Natural killer cell treated with Interleukin-12 subunit alpha and Interleukin-12 subunit beta and Interleukin-15 and Interleukin-18, amount 100 ng/mL, for 72 hours (primary cell): ENCODE measurements at regions not wholly inside any gene's neighbourhood (a gene's known extent, or its start where the extent isn't known, plus 50 kb on each side); places are given as distances from the start of the nearest gene placed in this dataset.

Experiments
- ATAC-seq, 2 donors: fragments of 150-1000 bp; cut with Tn5 transposase in 1 of 2; sonication (Bioruptor Pico), chemical (Tn5 transposase) in 1 of 2; 2 replicates each; pipeline ENCODE4 v1.10.0; 2021
- DNase-seq: peaks from one replicate; pipeline ENCODE4 v3.0.0; 2022; ENCODE audit warnings: low spot score
- H3K27ac Mint-ChIP-seq, 2 donors: 1 replicate in 1 of 2; 2 replicates in 1 of 2; pipeline ENCODE4 v1.8.0; 2022; ENCODE audit warnings: mixed read lengths in 2 of 2, mild to moderate bottlenecking in 1 of 2, moderate library complexity in 1 of 2
- H3K27me3 Mint-ChIP-seq, 2 donors: 1 replicate in 1 of 2; 2 replicates in 1 of 2; pipeline ENCODE4 v1.8.0; 2022; ENCODE audit warnings: mixed read lengths in 2 of 2
- H3K36me3 Mint-ChIP-seq: one replicate; pipeline ENCODE4 v1.8.0; 2022; ENCODE audit warnings: mixed read lengths
- H3K4me1 Mint-ChIP-seq, 2 donors: 1 replicate in 1 of 2; 2 replicates in 1 of 2; pipeline ENCODE4 v1.8.0; 2022; ENCODE audit warnings: low read depth in 2 of 2, mixed read lengths in 2 of 2, mild to moderate bottlenecking in 1 of 2
- H3K4me3 Mint-ChIP-seq: one replicate; pipeline ENCODE4 v1.8.0; 2022; ENCODE audit warnings: mixed read lengths
- H3K9me3 Mint-ChIP-seq: 2 replicates; pipeline ENCODE4 v1.8.0; 2022; ENCODE audit warnings: mixed read lengths

DNA sequence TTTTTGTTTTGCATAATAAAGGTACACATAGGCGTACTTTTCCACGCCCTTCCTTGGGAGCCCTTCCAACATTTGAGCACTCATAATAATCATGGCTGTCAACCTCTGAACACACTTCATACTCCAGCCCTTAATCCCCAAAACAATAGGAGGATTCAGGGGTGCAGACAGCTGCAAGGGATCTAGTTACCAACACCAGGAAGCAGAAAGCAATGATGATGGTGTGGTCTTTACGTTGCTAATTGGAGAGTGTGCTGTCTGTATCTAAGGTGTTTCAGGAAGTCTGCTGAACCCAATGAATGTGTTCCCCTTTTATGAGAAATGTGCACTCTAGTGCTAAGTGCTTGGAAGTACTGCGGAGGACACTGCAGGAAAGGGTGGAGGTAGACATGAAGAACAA is 60.3 kb upstream of the PDZRN3 start:
- H3K4me3 Mint-ChIP-seq = no peak overlapping the region
- no peaks in the 10 kb centered on the region for H3K27me3 Mint-ChIP-seq
- no peaks in the 10 kb centered on the region for H3K36me3 Mint-ChIP-seq
- H3K27ac Mint-ChIP-seq = no peak overlapping the region
- no peaks in the 10 kb centered on the region for H3K4me1 Mint-ChIP-seq
- ATAC-seq (no peak), DNase-seq (no peak)
- peaks cover 14% of the 10 kb centered on the region for H3K9me3 Mint-ChIP-seq

DNA sequence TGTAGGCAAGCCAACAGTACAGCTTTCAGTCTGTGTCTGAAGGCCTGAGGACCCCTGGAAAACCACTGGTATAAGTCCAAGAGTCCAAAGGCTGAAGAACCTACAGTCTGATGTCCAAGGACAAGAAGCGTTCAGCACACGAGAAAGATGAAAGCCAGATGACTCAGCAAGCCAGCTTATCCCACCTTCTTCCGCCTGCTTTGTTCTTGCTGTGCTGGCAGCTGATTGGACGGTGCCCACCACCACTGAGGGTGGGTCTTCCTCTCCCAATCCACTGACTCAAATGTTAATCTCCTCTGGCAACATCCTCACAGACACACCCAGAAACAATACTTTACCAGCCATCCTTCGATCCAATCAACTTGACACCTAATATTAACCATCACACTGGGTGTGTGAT is 59.0 kb upstream of the PDZRN3 start:
- Mint-ChIP-seq H3K4me1 (no peaks in the 10 kb centered on the region), H3K36me3 (no peaks in the 10 kb centered on the region), H3K4me3 (no peak overlapping the region), H3K9me3 (peaks cover 14% of the 10 kb centered on the region), H3K27me3 (no peaks in the 10 kb centered on the region), H3K27ac (no peak overlapping the region)
- ATAC-seq (no peak), DNase-seq (no peak)

GRCh38 chr3:73681610-73682009 is 56.9 kb upstream of the PDZRN3 start:
- Mint-ChIP-seq H3K4me3 (no peak overlapping the region), H3K36me3 (no peaks in the 10 kb centered on the region), H3K4me1 (no peaks in the 10 kb centered on the region), H3K27ac (no peak overlapping the region), H3K27me3 (no peaks in the 10 kb centered on the region), H3K9me3 (peaks cover 19% of the 10 kb centered on the region)
- DNase-seq (no peak), ATAC-seq (no peak)

- H3K27ac Mint-ChIP-seq = no peak overlapping the region
- H3K9me3 Mint-ChIP-seq = peaks cover 19% of the 10 kb centered on the region
- ATAC-seq (no peak), DNase-seq (no peak)
- no peaks in the 10 kb centered on the region for H3K4me1 Mint-ChIP-seq
- no peaks in the 10 kb centered on the region for H3K27me3 Mint-ChIP-seq
- H3K4me3 Mint-ChIP-seq = no peak overlapping the region
- H3K36me3 Mint-ChIP-seq = no peaks in the 10 kb centered on the region
These were observed 56.5 kb upstream of the PDZRN3 start for GRCh38 chr3:73681198-73681597.

- H3K4me1 Mint-ChIP-seq = no peaks in the 10 kb centered on the region
- H3K9me3 Mint-ChIP-seq = peaks cover 16% of the 10 kb centered on the region
- DNase-seq (no peak), ATAC-seq (no peak)
- H3K36me3 Mint-ChIP-seq = no peaks in the 10 kb centered on the region
- H3K27ac Mint-ChIP-seq = no peak overlapping the region
- no peak overlapping the region for H3K4me3 Mint-ChIP-seq
- H3K27me3 Mint-ChIP-seq = no peaks in the 10 kb centered on the region
These were observed 55.8 kb upstream of the PDZRN3 start for GRCh38 chr3:73680391-73681095.

DNA sequence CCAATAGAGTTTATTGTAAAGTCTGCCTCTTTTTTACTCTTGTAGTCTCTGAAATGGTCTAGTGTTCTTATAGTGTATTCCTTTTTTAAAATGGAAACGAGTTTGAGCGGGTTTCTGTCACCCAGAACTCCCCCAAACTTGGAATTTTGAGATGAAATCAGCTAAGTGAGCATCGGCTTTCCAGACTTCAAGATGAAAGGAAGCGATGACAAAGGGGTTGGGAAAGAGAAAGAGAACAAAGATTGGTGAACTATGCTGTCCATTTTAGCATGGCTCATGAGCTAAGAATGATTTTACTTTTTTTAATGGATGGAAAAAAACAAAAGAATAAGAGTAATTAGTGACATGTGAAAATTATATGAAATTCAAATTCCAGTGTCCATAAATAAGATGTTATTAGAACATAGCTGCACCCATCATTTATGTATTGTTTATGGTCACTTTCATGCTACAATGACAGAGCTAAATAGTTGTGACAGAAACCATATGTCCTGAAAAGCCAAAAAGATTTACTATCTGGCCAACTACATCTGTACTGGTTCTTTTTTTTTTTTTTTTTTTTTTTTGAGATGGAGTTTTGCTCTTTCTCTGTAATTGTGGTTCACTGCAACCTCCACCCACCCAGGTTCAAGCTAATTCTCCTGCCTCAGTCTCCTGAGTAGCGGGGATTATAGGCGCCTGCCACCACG is 52.7 kb upstream of the PDZRN3 start:
- H3K27me3 Mint-ChIP-seq = no peaks in the 10 kb centered on the region
- no peaks in the 10 kb centered on the region for H3K36me3 Mint-ChIP-seq
- DNase-seq (no peak), ATAC-seq (no peak)
- H3K27ac Mint-ChIP-seq = no peak overlapping the region
- H3K4me3 Mint-ChIP-seq = no peak overlapping the region
- peaks cover 11% of the 10 kb centered on the region for H3K9me3 Mint-ChIP-seq
- H3K4me1 Mint-ChIP-seq = no peaks in the 10 kb centered on the region
